ENCODE measurements at regions not wholly inside any gene's neighbourhood (a gene's known extent, or its start where the extent isn't known, plus 50 kb on each side); places are given as distances from the start of the nearest gene placed in this dataset.
"Not testable (repeated sequence)": the region's sequence is repeated elsewhere in the genome, so short reads cannot be mapped to it uniquely, and the experiment has no call there.

GRCh38 chr13:110008816-110009215 is 222.4 kb upstream of the IRS2 start:
- no peak for DNase-seq (ENCODE audit: low read depth)

GRCh38 chr13:110006304-110006703 is 219.9 kb upstream of the IRS2 start:
- no peak for DNase-seq (ENCODE audit: low read depth)

DNA sequence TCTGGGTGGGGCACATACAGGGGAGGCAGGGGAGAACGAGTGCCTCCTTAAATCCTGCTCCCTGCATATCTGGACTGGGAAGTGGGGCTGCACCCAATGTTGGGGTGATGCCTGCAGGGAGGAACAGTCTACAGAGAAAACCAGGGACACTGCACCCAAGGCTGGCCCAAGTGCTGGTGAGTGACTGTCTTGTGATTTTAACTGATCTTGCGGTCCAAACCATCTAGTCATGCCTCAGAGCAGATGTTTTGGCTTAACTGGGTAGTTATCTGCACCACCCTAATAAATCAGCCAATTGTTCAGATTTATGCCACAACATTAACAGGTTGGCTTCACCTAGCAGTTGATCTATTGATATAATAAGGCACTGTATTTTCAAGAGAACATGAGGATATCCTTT is 219.2 kb upstream of the IRS2 start:
- no peak for DNase-seq (ENCODE audit: low read depth)

- DNase-seq (ENCODE audit: low read depth): no peak
Measured at GRCh38 chr13:110004814-110005213, 218.4 kb upstream of the IRS2 start.

- no peak for DNase-seq (ENCODE audit: low read depth)
Measured at GRCh38 chr13:110001670-110002275, 215.4 kb upstream of the IRS2 start.

- no peak for DNase-seq (ENCODE audit: low read depth)
Measured at GRCh38 chr13:110000534-110001345, 214.4 kb upstream of the IRS2 start.

- DNase-seq (ENCODE audit: low read depth): no peak
Measured at GRCh38 chr13:109999659-110000533, 213.5 kb upstream of the IRS2 start.

DNA sequence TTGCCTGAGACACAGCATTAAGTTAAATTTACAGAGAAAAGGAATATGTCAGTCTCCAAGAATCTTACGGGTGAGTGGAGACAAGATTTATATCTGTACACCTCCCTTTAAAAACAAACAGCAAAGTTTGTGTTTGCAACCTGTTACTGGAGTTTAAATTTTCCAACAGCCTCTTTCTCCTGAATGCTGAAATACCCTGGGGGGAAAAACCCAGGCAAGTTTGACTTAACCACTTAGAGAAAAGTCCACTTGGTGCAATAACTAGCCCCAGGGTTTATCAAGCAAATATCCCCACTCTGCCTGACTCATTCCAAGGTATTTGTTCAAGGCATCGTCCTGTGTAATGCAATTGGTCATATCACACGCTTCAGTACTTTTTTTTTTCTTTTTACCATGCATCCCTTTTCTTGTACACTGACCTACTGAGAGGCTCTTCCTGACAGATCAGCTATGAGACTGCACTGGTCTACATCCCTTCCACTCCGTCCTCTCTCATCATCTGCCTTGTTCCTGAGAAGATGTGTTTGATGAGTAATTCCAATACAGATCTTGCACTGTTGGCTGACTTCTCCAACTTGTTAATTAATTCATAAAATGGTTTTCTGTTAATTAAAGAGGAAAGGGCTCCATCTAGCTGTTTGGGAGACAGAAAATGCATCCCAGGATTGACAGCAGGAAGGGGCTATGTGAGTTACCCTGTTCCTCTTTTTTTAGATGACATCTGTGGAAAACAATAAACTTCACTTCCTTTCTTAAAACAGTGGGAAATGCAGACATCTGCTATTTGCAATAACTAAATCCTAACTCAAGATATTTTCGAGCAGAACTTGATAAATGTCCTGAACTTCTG is 212.5 kb upstream of the IRS2 start:
- DNase-seq (ENCODE audit: low read depth): no peak

- no peak for DNase-seq (ENCODE audit: low read depth)
Measured at GRCh38 chr13:109998037-109998436, 211.7 kb upstream of the IRS2 start.

- DNase-seq (ENCODE audit: low read depth): not testable (repeated sequence)
Measured at GRCh38 chr13:109997056-109997595, 210.7 kb upstream of the IRS2 start.

DNA sequence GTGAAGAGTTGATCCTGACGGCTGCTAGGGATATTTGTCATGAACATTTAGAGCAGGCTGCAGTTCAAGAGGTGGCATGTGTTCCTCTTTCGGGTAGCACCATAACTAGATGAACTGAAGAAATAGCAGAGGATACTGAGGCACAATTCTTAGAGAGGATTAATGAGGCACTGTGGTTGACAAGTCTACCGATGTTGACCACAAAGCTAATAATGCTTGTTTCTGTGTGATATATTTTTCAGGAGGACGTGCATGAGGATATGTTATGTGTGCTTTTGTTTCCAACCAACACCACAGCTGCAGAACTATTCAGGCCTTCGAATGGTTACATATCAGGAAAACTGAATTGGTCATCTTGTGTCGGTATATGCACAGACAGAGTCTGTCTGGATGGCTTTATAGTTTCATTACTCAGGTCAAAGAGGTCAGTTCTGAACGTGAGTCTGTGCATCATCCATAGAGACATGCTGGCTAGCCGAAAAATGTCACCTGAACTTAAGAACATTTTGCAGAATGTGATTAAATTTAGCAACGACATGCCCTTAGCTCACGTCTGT is 210.1 kb upstream of the IRS2 start:
- DNase-seq (ENCODE audit: low read depth): no peak

DNA sequence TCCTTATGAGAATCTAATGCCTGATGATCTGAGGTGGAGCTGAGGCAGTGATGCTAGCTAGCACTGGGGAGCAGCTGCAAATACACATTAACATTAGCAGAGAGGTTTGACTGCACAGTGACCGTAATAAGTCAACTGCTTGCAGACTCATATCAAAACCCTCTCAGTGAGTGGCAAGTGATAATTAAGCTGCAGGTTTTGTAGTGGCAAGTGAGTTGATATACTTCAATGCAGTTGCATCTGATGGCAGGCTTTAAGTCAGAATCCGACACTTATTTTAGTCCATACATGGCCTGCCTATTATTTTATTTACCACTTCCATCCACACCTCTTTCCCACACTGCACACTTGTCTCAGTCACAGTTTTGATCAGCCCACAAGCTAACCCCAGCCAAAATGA is 209.2 kb upstream of the IRS2 start:
- no peak for DNase-seq (ENCODE audit: low read depth)

GRCh38 chr13:109990296-109990695 is 203.9 kb upstream of the IRS2 start:
- DNase-seq (ENCODE audit: low read depth): no peak

- DNase-seq (ENCODE audit: low read depth): peak; percentile 24
Measured at GRCh38 chr13:109989686-109990085, 203.3 kb upstream of the IRS2 start.

- peak; percentile 49 for DNase-seq (ENCODE audit: low read depth)
Measured at GRCh38 chr13:109989155-109989554, 202.8 kb upstream of the IRS2 start.

DNA sequence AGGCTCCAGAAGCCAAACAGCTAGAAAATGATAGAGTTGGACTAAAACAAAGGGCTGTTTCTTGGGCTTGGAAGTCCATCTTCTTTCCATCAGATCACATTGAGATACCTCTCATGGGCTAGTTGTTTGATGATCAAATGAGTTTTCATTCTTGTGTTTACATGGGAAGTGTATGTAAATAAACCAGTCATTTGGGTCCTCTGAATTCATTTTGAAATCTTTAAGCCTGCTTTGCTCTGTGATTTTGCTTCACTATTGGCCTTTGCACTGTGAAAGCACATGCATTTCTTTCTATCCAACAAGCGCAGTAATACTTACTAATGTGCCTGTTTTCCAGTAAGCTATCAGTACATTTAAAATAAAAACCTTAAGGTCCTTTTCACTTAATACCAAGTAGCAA is 200.5 kb upstream of the IRS2 start:
- DNase-seq (ENCODE audit: low read depth): no peak

GRCh38 chr13:109985871-109986450 is 199.6 kb upstream of the IRS2 start:
- no peak for DNase-seq (ENCODE audit: low read depth)

GRCh38 chr13:109983447-109983846 is 197.1 kb upstream of the IRS2 start:
- DNase-seq (ENCODE audit: low read depth): no peak

DNA sequence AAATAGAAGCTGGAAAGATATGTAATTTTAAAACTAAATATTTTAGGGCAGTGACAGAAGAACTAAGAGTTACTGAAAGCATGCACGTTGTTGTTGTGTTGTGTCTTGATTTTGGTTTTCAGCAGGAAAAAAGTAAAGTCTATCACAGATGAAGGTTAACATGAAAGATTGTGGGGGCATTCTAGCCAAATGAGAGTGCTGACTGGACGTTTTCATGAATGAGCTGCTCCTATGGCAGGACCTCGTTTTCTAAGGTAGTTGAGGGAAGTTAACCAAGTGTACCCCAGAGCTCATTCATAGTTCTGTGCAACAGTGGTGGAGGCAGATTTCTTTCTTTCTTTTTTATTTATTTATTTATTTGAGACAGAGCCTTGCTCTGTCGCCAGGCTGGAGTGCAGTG is 194.6 kb upstream of the IRS2 start:
- no peak for DNase-seq (ENCODE audit: low read depth)

DNA sequence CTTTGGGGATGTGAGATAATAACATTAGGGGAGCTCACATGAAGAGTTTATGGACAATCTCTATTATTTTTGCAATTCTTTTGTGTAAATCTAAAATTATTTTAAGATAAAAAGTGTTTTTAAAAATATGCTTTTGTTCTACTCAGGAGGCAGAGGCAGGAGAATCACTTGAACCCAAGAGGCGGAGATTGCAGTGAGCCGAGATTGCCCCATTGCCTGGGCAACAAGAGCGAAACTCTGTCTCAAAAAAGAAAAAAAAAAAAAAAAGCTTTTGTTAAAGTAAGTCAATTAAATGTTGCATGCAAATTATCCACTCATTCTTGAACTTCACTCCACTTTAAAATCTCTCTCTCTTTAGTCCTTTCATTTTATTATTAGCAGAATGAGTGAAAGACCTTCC is 193.3 kb upstream of the IRS2 start:
- DNase-seq (ENCODE audit: low read depth): not testable (repeated sequence)

GRCh38 chr13:109979228-109979627 is 192.8 kb upstream of the IRS2 start:
- no peak for DNase-seq (ENCODE audit: low read depth)

Measured in stromal cell of bone marrow (primary cell).